Cardiac fibroblast (primary cell): ENCODE measurements at regions not wholly inside any gene's neighbourhood (a gene's known extent, or its start where the extent isn't known, plus 50 kb on each side); places are given as distances from the start of the nearest gene placed in this dataset.

Experiments used
- DNase-seq, 2 donors: peaks; one replicate each; pipeline versions ENCODE4 v3.0.0 to v3.0.0-alpha.2; 2010; ENCODE audit warnings: low read depth in 2 of 2
- H3K4me3 ChIP-seq, 2 donors: replicated peaks in 1 of 2; 1 replicate in 1 of 2; 2 replicates in 1 of 2; pipeline ENCODE4 v1.5.1; 2011; ENCODE audit warnings: low read depth in 2 of 2, low read length in 2 of 2, mild to moderate bottlenecking in 2 of 2, moderate library complexity in 1 of 2
- CTCF ChIP-seq: IDR thresholded peaks from one replicate; pipeline ENCODE4 v1.5.1; 2011; ENCODE audit warnings: low read depth, mild to moderate bottlenecking, low read length, inconsistent platforms

GRCh38 chr1:43043695-43044094 is 85.0 kb upstream of the SLC2A1 start:
- H3K4me3 ChIP-seq = no peak overlapping the region
- DNase-seq = peak in 1 of 2 donors; percentile 40
- TF ChIP-seq CTCF = no peak

- DNase-seq = no peak
- TF ChIP-seq CTCF = no peak
- no peak overlapping the region for H3K4me3 ChIP-seq
These were observed 84.2 kb upstream of the SLC2A1 start for GRCh38 chr1:43042773-43043457.

GRCh38 chr1:43042127-43042526 is 83.5 kb upstream of the SLC2A1 start:
- no peak for TF ChIP-seq CTCF
- H3K4me3 ChIP-seq = no peak overlapping the region
- no peak for DNase-seq

GRCh38 chr1:43041591-43041990 is 82.9 kb upstream of the SLC2A1 start:
- no peak for DNase-seq
- no peak for TF ChIP-seq CTCF

GRCh38 chr1:43039228-43040055 is 80.8 kb upstream of the SLC2A1 start:
- TF ChIP-seq CTCF = no peak
- no peak overlapping the region for H3K4me3 ChIP-seq
- no peak for DNase-seq

More at GRCh38 chr1:43041591-43041990, 82.9 kb upstream of the SLC2A1 start:
- H3K4me3 ChIP-seq = no peak overlapping the region

GRCh38 chr1:43038232-43038935 is 79.7 kb upstream of the SLC2A1 start:
- DNase-seq = no peak
- TF ChIP-seq CTCF = no peak

More at GRCh38 chr1:43038232-43038935, 79.7 kb upstream of the SLC2A1 start:
- H3K4me3 ChIP-seq = no peak overlapping the region
